GM23338 (cell line): ENCODE measurements at regions not wholly inside any gene's neighbourhood (a gene's known extent, or its start where the extent isn't known, plus 50 kb on each side); places are given as distances from the start of the nearest gene placed in this dataset.

ENCODE experiments used
- ATAC-seq: fragments of 200-7000 bp; cut with Tn5 transposase; 3 replicates; pipeline ENCODE4 v1.9.1; 2020
- DNase-seq: peaks from one replicate; pipeline ENCODE4 v3.0.0-alpha.2; 2015; ENCODE audit warnings: low spot score
- H2AFZ ChIP-seq: fragments of 200-600 bp; sonication (generic); 2 replicates; pipeline ENCODE4 v1.8.0; 2016; ENCODE audit warnings: antibody characterized with exemption, mild to moderate bottlenecking, moderate library complexity
- H3F3A ChIP-seq: fragments of 200-600 bp; sonication (generic); replicated peaks from 2 replicates; pipeline ENCODE4 v1.8.0; 2017; ENCODE audit warnings: antibody characterized with exemption, mixed run types, low read depth
- H3K27ac ChIP-seq: fragments of 200-600 bp; sonication (generic); 2 replicates; pipeline ENCODE4 v1.6.1; 2016; ENCODE audit warnings: low read depth
- H3K27me3 ChIP-seq: fragments of 200-600 bp; sonication (generic); 2 replicates; pipeline ENCODE4 v1.8.0; 2016; ENCODE audit warnings: mild to moderate bottlenecking, mixed run types, moderate library complexity; ENCODE audit not compliant: insufficient read depth
- H3K36me3 ChIP-seq: fragments of 200-600 bp; sonication (generic); 2 replicates; pipeline ENCODE4 v1.8.0; 2016; ENCODE audit warnings: mild to moderate bottlenecking; ENCODE audit not compliant: insufficient read depth
- H3K4me1 ChIP-seq: fragments of 200-600 bp; sonication (generic); 2 replicates; pipeline ENCODE4 v1.8.0; 2016; ENCODE audit warnings: mild to moderate bottlenecking, moderate library complexity; ENCODE audit not compliant: insufficient read depth
- H3K4me2 ChIP-seq: fragments of 200-600 bp; sonication (generic); 2 replicates; pipeline ENCODE4 v1.7.1; 2017; ENCODE audit warnings: mixed run types
- H3K4me3 ChIP-seq: fragments of 200-600 bp; sonication (generic); 2 replicates; pipeline ENCODE4 v1.6.1; 2016; ENCODE audit warnings: mixed run types
- H3K79me2 ChIP-seq: fragments of 200-600 bp; sonication (generic); replicated peaks from 2 replicates; pipeline ENCODE4 v1.8.0; 2017; ENCODE audit warnings: mild to moderate bottlenecking; ENCODE audit not compliant: insufficient read depth
- H3K9me2 ChIP-seq: fragments of 200-600 bp; sonication (generic); 2 replicates; pipeline ENCODE4 v1.8.0; 2017; ENCODE audit not compliant: insufficient read depth
- H4K20me1 ChIP-seq: fragments of 200-600 bp; sonication (generic); replicated peaks from 2 replicates; pipeline ENCODE4 v1.8.0; 2017; ENCODE audit warnings: mild to moderate bottlenecking; ENCODE audit not compliant: insufficient read depth
- H3K27ac Mint-ChIP-seq: 2 replicates; pipeline ENCODE4 v1.8.0; 2020; ENCODE audit warnings: inconsistent platforms, mild to moderate bottlenecking, moderate library complexity, mixed read lengths
- H3K27me3 Mint-ChIP-seq: 3 replicates; pipeline ENCODE4 v1.8.0; 2022; ENCODE audit warnings: low read depth, mild to moderate bottlenecking, moderate library complexity, mixed read lengths, inconsistent platforms; ENCODE audit not compliant: insufficient read depth, poor library complexity
- H3K36me3 Mint-ChIP-seq: 3 replicates; pipeline ENCODE4 v1.8.0; 2021; ENCODE audit warnings: low read depth, mild to moderate bottlenecking, inconsistent platforms, moderate library complexity, mixed read lengths
- H3K4me1 Mint-ChIP-seq: 3 replicates; pipeline ENCODE4 v1.8.0; 2020; ENCODE audit warnings: mild to moderate bottlenecking, inconsistent platforms, mixed read lengths
- H3K4me3 Mint-ChIP-seq: 3 replicates; pipeline ENCODE4 v1.8.0; 2021; ENCODE audit warnings: moderate library complexity, mild to moderate bottlenecking, inconsistent platforms, mixed read lengths
- H3K9me3 Mint-ChIP-seq: 3 replicates; pipeline ENCODE4 v1.8.0; 2020; ENCODE audit warnings: moderate library complexity, mild to moderate bottlenecking, inconsistent platforms, mixed read lengths
- CREB1 ChIP-seq: fragments of 250-450 bp; sonication (Bioruptor Pico); IDR thresholded peaks from 2 replicates; pipeline ENCODE4 v1.5.0; 2020; ENCODE audit warnings: low read depth, mild to moderate bottlenecking, moderate library complexity
- NANOG ChIP-seq: IDR thresholded peaks from 2 replicates; pipeline ENCODE4 v1.6.1; 2016; ENCODE audit warnings: antibody characterized with exemption, borderline replicate concordance
- POLR2AphosphoS5 ChIP-seq: IDR thresholded peaks from 2 replicates; pipeline ENCODE4 v1.6.1; 2016; ENCODE audit warnings: antibody characterized with exemption, low read depth
- STAT1 ChIP-seq: IDR thresholded peaks from one replicate; pipeline ENCODE4 v1.6.1; 2016; ENCODE audit warnings: antibody characterized with exemption; ENCODE audit not compliant: unreplicated experiment
- ZNF114 ChIP-seq: fragments of 250-450 bp; sonication (Bioruptor Pico); IDR thresholded peaks from 2 replicates; pipeline ENCODE4 v1.5.0; 2020; ENCODE audit warnings: mild to moderate bottlenecking, moderate library complexity
- TF ChIP-seq, protein P1 (sequence below): fragments of 250-450 bp; sonication (Bioruptor Pico); IDR thresholded peaks from 2 replicates; pipeline ENCODE4 v1.5.0; 2020; ENCODE audit warnings: mild to moderate bottlenecking, moderate library complexity
- TF ChIP-seq, protein P2 (sequence below), 2 experiments: fragments of 200-600 bp in 1 of 2; sonication (generic) in 1 of 2; conservative IDR thresholded peaks; 2 replicates each; pipeline versions ENCODE4 v1.5.1 to v1.6.1; 2016 to 2017; ENCODE audit warnings: antibody characterized with exemption in 2 of 2, low read depth in 2 of 2, mild to moderate bottlenecking in 2 of 2, moderate library complexity in 1 of 2

DNA sequence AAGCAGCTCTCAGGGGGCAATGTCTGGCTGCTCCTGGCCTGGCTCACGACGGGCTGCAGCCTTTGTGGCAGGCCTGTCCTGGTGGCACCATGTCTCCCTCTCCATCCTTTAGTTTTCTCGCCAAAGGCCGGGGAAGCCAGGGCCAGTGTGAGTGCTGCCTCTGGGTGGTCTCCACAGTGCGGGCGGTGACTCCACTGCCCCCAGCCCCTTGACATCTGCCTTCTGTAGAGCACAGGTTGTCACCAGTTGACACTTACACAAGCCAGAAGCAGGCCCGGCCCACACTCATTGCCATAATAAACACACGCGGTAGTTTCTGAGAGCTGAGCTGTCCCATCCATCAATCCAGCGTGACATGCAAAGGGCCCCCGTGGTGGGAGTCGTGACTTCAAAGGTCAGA lies 219.5 kb downstream of the TFAP2C start (continued):
- TF ChIP-seq, protein P1, sequence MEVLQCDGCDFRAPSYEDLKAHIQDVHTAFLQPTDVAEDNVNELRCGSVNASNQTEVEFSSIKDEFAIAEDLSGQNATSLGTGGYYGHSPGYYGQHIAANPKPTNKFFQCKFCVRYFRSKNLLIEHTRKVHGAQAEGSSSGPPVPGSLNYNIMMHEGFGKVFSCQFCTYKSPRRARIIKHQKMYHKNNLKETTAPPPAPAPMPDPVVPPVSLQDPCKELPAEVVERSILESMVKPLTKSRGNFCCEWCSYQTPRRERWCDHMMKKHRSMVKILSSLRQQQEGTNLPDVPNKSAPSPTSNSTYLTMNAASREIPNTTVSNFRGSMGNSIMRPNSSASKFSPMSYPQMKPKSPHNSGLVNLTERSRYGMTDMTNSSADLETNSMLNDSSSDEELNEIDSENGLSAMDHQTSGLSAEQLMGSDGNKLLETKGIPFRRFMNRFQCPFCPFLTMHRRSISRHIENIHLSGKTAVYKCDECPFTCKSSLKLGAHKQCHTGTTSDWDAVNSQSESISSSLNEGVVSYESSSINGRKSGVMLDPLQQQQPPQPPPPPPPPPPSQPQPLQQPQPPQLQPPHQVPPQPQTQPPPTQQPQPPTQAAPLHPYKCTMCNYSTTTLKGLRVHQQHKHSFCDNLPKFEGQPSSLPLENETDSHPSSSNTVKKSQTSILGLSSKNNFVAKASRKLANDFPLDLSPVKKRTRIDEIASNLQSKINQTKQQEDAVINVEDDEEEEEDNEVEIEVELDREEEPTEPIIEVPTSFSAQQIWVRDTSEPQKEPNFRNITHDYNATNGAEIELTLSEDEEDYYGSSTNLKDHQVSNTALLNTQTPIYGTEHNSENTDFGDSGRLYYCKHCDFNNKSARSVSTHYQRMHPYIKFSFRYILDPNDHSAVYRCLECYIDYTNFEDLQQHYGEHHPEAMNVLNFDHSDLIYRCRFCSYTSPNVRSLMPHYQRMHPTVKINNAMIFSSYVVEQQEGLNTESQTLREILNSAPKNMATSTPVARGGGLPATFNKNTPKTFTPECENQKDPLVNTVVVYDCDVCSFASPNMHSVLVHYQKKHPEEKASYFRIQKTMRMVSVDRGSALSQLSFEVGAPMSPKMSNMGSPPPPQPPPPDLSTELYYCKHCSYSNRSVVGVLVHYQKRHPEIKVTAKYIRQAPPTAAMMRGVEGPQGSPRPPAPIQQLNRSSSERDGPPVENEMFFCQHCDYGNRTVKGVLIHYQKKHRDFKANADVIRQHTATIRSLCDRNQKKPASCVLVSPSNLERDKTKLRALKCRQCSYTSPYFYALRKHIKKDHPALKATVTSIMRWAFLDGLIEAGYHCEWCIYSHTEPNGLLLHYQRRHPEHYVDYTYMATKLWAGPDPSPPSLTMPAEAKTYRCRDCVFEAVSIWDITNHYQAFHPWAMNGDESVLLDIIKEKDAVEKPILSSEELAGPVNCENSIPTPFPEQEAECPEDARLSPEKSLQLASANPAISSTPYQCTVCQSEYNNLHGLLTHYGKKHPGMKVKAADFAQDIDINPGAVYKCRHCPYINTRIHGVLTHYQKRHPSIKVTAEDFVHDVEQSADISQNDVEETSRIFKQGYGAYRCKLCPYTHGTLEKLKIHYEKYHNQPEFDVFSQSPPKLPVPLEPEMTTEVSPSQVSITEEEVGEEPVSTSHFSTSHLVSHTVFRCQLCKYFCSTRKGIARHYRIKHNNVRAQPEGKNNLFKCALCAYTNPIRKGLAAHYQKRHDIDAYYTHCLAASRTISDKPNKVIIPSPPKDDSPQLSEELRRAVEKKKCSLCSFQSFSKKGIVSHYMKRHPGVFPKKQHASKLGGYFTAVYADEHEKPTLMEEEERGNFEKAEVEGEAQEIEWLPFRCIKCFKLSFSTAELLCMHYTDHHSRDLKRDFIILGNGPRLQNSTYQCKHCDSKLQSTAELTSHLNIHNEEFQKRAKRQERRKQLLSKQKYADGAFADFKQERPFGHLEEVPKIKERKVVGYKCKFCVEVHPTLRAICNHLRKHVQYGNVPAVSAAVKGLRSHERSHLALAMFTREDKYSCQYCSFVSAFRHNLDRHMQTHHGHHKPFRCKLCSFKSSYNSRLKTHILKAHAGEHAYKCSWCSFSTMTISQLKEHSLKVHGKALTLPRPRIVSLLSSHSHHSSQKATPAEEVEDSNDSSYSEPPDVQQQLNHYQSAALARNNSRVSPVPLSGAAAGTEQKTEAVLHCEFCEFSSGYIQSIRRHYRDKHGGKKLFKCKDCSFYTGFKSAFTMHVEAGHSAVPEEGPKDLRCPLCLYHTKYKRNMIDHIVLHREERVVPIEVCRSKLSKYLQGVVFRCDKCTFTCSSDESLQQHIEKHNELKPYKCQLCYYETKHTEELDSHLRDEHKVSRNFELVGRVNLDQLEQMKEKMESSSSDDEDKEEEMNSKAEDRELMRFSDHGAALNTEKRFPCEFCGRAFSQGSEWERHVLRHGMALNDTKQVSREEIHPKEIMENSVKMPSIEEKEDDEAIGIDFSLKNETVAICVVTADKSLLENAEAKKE (CRISPR knock-in tag): no peak
- no peak for TF ChIP-seq POLR2AphosphoS5
- no peak for TF ChIP-seq STAT1
- no peak for TF ChIP-seq NANOG
- TF ChIP-seq ZNF114 (CRISPR knock-in tag): no peak
- TF ChIP-seq, protein P2, sequence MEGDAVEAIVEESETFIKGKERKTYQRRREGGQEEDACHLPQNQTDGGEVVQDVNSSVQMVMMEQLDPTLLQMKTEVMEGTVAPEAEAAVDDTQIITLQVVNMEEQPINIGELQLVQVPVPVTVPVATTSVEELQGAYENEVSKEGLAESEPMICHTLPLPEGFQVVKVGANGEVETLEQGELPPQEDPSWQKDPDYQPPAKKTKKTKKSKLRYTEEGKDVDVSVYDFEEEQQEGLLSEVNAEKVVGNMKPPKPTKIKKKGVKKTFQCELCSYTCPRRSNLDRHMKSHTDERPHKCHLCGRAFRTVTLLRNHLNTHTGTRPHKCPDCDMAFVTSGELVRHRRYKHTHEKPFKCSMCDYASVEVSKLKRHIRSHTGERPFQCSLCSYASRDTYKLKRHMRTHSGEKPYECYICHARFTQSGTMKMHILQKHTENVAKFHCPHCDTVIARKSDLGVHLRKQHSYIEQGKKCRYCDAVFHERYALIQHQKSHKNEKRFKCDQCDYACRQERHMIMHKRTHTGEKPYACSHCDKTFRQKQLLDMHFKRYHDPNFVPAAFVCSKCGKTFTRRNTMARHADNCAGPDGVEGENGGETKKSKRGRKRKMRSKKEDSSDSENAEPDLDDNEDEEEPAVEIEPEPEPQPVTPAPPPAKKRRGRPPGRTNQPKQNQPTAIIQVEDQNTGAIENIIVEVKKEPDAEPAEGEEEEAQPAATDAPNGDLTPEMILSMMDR (conservative IDR thresholded peaks at IDR 0.05; ENCODE audit: low read depth in 2 of 2): no peak
- TF ChIP-seq CREB1 (CRISPR knock-in tag): no peak

DNA sequence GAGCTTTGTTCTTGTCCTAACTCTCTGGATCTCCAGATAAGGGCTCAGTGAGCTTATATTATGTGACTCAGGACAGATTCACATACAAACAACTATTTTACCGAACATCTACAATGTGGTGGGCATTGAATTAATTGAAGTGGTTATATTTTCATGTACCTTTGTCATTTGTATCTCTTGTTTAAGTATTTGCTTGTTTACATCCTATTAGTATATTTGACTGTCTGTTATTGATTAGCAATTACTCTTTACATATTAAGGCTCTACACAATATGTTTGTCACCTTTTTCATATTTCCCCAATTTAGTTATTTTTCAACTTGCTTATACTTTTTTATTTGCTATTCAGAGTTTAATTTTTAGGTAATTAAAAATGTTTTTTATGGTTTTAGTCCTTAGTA lies 222.4 kb downstream of the TFAP2C start:
- no peak for DNase-seq
- Histone ChIP-seq H3K4me2 (no peak overlapping the region), H3F3A (no peaks in the 10 kb centered on the region), H3K4me1 (no peaks in the 10 kb centered on the region), H3K27ac (no peak overlapping the region), H3K4me3 (no peak overlapping the region), H3K27me3 (no peaks in the 10 kb centered on the region), H3K9me2 (no peaks in the 10 kb centered on the region), H3K36me3 (no peaks in the 10 kb centered on the region), H3K79me2 (no peaks in the 10 kb centered on the region), H2AFZ (no peak overlapping the region), H4K20me1 (no peaks in the 10 kb centered on the region)
- Mint-ChIP-seq H3K4me3 (no peak overlapping the region), H3K36me3 (no peaks in the 10 kb centered on the region; the same call in 2 of the 3 replicates), H3K27ac (no peak overlapping the region), H3K4me1 (no peaks in the 10 kb centered on the region), H3K27me3 (no peaks in the 10 kb centered on the region), H3K9me3 (no peaks in the 10 kb centered on the region; the same call in 2 of the 3 replicates)
- ATAC-seq: no peak
- TF ChIP-seq POLR2AphosphoS5: no peak
- TF ChIP-seq, protein P1 (CRISPR knock-in tag): no peak
